PC-9 (cell line): ENCODE measurements at regions not wholly inside any gene's neighbourhood (a gene's known extent, or its start where the extent isn't known, plus 50 kb on each side); places are given as distances from the start of the nearest gene placed in this dataset.

Experiments
- BruUV-seq: library from RNA; stranded (reverse); fragments of 400-500 nt; replicated peaks from 2 replicates; lab custom pipeline; 2021; lab: Mats Ljungman, UMichigan
- CTCF ChIA-PET: fragments of 300-600 bp; sonication (Branson Sonifier 250); formaldehyde crosslinking; loops from one replicate; lab custom pipeline; 2022; ENCODE audit warnings: antibody characterized with exemption; lab: Charles Lee
- POLR2A ChIA-PET: fragments of 300-600 bp; sonication (Branson Sonifier 250); formaldehyde crosslinking; loops from one replicate; lab custom pipeline; 2022; ENCODE audit warnings: antibody characterized with exemption; ENCODE audit not compliant: unreplicated experiment; lab: Charles Lee
- DNase-seq, 2 experiments: peaks; one replicate each; pipeline versions ENCODE4 v3.0.0 to v3.0.0-alpha.2; 2015 to 2022; ENCODE audit warnings: mixed read lengths in 1 of 2
- H2AFZ ChIP-seq: fragments of 200-600 bp; sonication (generic); 2 replicates; pipeline ENCODE4 v1.8.1; 2017; ENCODE audit warnings: antibody characterized with exemption
- H3F3A ChIP-seq: fragments of 200-600 bp; sonication (generic); 2 replicates; pipeline ENCODE4 v1.8.1; 2017; ENCODE audit warnings: antibody characterized with exemption, mild to moderate bottlenecking, low read depth; ENCODE audit not compliant: insufficient read depth
- H3K27ac ChIP-seq: fragments of 200-600 bp; sonication (generic); 2 replicates; pipeline ENCODE4 v1.6.1; 2016; ENCODE audit warnings: mixed run types
- H3K27me3 ChIP-seq: fragments of 200-600 bp; sonication (generic); 2 replicates; pipeline ENCODE4 v1.6.1; 2016; ENCODE audit warnings: low read depth, mixed run types; ENCODE audit not compliant: insufficient read depth
- H3K36me3 ChIP-seq: fragments of 200-600 bp; sonication (generic); 2 replicates; pipeline ENCODE4 v1.6.1; 2016; ENCODE audit warnings: low read depth, mixed run types
- H3K4me1 ChIP-seq: fragments of 200-600 bp; sonication (generic); replicated peaks from 2 replicates; pipeline ENCODE4 v1.6.1; 2016; ENCODE audit warnings: mixed run types; ENCODE audit not compliant: insufficient read depth
- H3K4me2 ChIP-seq: fragments of 200-600 bp; sonication (generic); 2 replicates; pipeline ENCODE4 v1.6.1; 2017; ENCODE audit warnings: mixed run types
- H3K4me3 ChIP-seq: fragments of 200-600 bp; sonication (generic); 2 replicates; pipeline ENCODE4 v1.6.1; 2016; ENCODE audit warnings: mixed run types
- H3K79me2 ChIP-seq: fragments of 200-600 bp; sonication (generic); 2 replicates; pipeline ENCODE4 v1.6.1; 2017; ENCODE audit warnings: low read depth, mixed run types
- H3K9me2 ChIP-seq: fragments of 200-600 bp; sonication (generic); 2 replicates; pipeline ENCODE4 v1.8.1; 2017; ENCODE audit warnings: mild to moderate bottlenecking; ENCODE audit not compliant: insufficient read depth
- H3K9me3 ChIP-seq: fragments of 200-600 bp; sonication (generic); 2 replicates; pipeline ENCODE4 v1.8.1; 2016; ENCODE audit warnings: low read depth; ENCODE audit not compliant: insufficient read depth
- H4K20me1 ChIP-seq: fragments of 200-600 bp; sonication (generic); 2 replicates; pipeline ENCODE4 v1.8.1; 2017; ENCODE audit not compliant: insufficient read depth
- CTCF ChIP-seq: fragments of 200-600 bp; sonication (generic); conservative IDR thresholded peaks from 2 replicates; pipeline ENCODE4 v1.6.1; 2017; ENCODE audit warnings: mixed run types, antibody characterized with exemption, mild to moderate bottlenecking, moderate library complexity
- EZH2 ChIP-seq: fragments of 200-600 bp; sonication (generic); IDR thresholded peaks from 2 replicates; pipeline ENCODE4 v1.8.0; 2017; ENCODE audit warnings: antibody characterized with exemption, low read depth
- intact Hi-C: fragments of 100-400 bp; cut with micrococcal nuclease; formaldehyde crosslinking; loops from one replicate; pipeline ENCODE4 v1.10.0; 2022; ENCODE audit not compliant: unreplicated experiment

GRCh38 chr9:2346277-2346913 lies 275.2 kb upstream of the VLDLR start:
- intact Hi-C loops = no loop called here
- Histone ChIP-seq H3K4me2 (no peak overlapping the region), H4K20me1 (no peaks in the 10 kb centered on the region), H3K4me1 (no peaks in the 10 kb centered on the region), H3K9me3 (no peaks in the 10 kb centered on the region), H3K79me2 (no peaks in the 10 kb centered on the region), H3K4me3 (no peak overlapping the region), H3K27me3 (no peaks in the 10 kb centered on the region), H3K27ac (no peak overlapping the region), H3F3A (no peaks in the 10 kb centered on the region), H3K36me3 (no peaks in the 10 kb centered on the region), H3K9me2 (no peaks in the 10 kb centered on the region), H2AFZ (no peak overlapping the region)
- BruUV-seq = no TSS peak
- TF ChIP-seq CTCF (no peak), EZH2 (no peak)
- CTCF ChIA-PET = no interaction called here
- no peak for DNase-seq
- POLR2A ChIA-PET = no interaction called here

GRCh38 chr9:2351324-2351723 lies 270.3 kb upstream of the VLDLR start:
- H4K20me1 ChIP-seq = no peaks in the 10 kb centered on the region
- intact Hi-C loops = no loop called here
- TF ChIP-seq CTCF (no peak), EZH2 (no peak)
- no TSS peak for BruUV-seq
- POLR2A ChIA-PET = no interaction called here
- H3K4me3 ChIP-seq = no peak overlapping the region
- H3F3A ChIP-seq = no peaks in the 10 kb centered on the region
- no peaks in the 10 kb centered on the region for H3K4me1 ChIP-seq
- no peaks in the 10 kb centered on the region for H3K27me3 ChIP-seq
- no peaks in the 10 kb centered on the region for H3K9me2 ChIP-seq
- H3K4me2 ChIP-seq = no peak overlapping the region
- H3K79me2 ChIP-seq = no peaks in the 10 kb centered on the region
- DNase-seq = no peak
- CTCF ChIA-PET = no interaction called here
- no peaks in the 10 kb centered on the region for H3K9me3 ChIP-seq
- H3K36me3 ChIP-seq = no peaks in the 10 kb centered on the region
- no peak overlapping the region for H3K27ac ChIP-seq
- no peak overlapping the region for H2AFZ ChIP-seq

- intact Hi-C loops = no loop called here
- H3K79me2 ChIP-seq = no peaks in the 10 kb centered on the region
- no peaks in the 10 kb centered on the region for H4K20me1 ChIP-seq
- H3K4me3 ChIP-seq = no peak overlapping the region
- no peak overlapping the region for H3K4me2 ChIP-seq
- no peaks in the 10 kb centered on the region for H3K9me2 ChIP-seq
- H3K36me3 ChIP-seq = no peaks in the 10 kb centered on the region
- no peak overlapping the region for H3K27ac ChIP-seq
- ChIA-PET POLR2A (no interaction called here), CTCF (no interaction called here)
- TF ChIP-seq CTCF (no peak), EZH2 (no peak)
- H2AFZ ChIP-seq = no peak overlapping the region
- no peaks in the 10 kb centered on the region for H3F3A ChIP-seq
- no peaks in the 10 kb centered on the region for H3K4me1 ChIP-seq
- no peaks in the 10 kb centered on the region for H3K27me3 ChIP-seq
- no TSS peak for BruUV-seq
- DNase-seq = no peak
- H3K9me3 ChIP-seq = no peaks in the 10 kb centered on the region
These were observed 267.4 kb upstream of the VLDLR start for GRCh38 chr9:2354216-2354615.
